ELF-1 (cell line): ENCODE measurements at regions not wholly inside any gene's neighbourhood (a gene's known extent, or its start where the extent isn't known, plus 50 kb on each side); places are given as distances from the start of the nearest gene placed in this dataset.
A peak's percentile ranks its signal among the peaks of the same experiment; 100 is the strongest.

Source experiments
- DNase-seq: peaks from one replicate; pipeline ENCODE4 v3.0.0-alpha.2; 2016; ENCODE audit warnings: low read depth, low spot score

DNA sequence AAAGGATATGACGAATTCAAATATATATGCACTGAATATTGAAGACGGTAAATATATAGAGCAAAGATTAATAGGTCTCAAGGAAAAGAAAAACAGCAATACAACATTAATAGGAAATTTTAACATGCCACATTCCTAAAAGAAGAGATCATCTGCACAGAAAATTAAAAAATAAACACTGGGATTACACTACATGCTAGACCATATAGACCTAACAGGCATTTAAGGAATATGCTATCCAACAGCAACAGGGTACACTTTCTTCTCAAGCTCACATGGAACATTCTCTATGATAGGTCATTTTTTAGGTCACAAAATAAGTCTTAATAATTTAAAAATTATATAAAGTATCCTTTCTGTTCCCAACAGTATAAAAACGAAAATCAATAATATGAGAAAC lies 1038.3 kb downstream of the KCNT2 start:
- DNase-seq, result no peak

DNA sequence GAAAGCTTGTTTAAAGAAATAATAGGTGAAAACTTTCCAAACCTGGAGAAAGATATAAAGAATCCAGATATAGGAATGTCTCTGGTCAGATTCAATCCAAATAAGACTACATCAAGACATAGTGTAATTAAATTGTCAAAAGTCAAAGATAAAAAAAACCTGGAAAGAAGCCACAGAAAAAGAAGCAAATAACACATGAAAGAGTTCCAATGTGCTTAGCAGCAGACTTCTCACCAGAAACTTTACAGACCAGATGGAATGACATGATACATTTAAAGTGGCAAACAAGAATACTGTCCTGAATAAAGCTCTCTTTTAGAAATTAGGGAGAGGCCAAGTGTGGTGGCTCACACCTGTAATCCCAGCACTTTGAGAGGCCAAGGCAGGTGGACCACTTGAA lies 1039.9 kb downstream of the KCNT2 start:
- no peak for DNase-seq

DNA sequence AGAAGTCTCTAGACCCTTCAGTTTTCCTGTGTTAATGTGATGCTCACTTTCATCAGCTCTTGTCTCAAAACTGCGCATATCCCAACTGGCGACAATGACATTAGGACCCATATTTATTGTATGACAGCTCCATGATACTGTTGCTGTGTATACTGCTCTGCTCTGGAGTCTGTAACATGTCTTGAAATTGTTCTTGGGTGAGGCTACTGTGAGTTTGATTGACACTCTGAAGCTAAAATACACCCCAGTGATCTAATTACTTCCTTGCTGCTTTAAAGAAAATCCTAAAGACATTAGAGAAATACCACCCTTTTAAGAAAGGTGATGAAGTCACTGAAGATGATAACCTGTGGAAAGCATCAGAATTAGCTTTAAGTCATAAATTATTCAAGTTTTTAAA lies 1046.2 kb downstream of the KCNT2 start:
- DNase-seq, result no peak

DNA sequence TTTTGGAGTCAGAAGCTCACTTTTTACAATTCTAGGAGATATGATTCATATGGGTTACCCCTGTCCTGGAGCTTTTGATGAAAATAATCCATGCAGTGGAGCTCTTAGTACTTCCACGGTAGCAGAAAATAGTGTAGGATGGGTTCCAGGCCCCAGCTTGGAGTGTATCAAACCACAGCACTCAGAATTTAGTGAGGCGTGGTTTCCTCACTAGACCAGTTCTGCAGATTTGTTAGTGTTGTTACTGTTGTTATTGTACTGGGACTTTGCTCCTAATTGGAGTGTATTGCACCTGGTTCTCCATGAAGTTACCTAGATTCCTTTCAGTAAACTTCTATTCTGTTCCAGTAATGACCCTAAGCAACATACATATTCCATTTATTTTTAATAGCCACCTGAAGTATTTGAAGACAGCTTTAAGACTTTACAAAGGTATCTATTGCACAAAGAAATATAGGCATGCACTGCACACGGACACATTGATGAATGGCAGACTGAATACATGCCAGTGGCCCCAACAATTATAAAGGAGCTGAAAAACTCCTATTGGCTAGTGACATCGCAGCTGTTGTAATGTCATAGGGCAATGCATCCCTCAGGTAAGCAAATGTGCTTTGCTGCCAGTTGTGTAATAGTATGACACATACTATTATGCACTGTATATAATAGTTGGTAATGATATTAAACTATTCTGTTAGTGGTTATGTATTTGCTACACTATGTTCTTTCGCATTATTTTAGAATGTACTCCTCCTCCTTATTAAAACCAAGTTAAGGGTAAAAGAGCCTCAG lies 1058.0 kb downstream of the KCNT2 start:
- no peak for DNase-seq

DNA sequence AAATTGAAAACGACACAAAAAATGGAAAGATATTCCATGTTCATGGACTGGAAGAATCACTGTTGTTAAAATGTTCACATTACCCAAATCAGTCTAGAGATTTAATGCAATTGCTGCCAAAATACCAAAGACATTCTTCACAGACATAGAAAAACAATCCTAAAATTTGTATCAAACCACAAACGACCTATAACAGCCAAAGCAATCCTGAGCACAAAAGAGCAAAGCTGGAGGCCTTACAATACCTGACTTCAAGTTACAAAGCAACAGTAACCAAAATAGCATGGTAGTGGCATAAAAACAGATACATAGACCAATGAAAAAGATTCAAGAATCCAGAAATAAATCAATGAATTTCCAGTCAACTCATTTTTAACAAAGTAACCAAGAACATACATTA lies 1077.3 kb downstream of the KCNT2 start:
- DNase-seq, result no peak

DNA sequence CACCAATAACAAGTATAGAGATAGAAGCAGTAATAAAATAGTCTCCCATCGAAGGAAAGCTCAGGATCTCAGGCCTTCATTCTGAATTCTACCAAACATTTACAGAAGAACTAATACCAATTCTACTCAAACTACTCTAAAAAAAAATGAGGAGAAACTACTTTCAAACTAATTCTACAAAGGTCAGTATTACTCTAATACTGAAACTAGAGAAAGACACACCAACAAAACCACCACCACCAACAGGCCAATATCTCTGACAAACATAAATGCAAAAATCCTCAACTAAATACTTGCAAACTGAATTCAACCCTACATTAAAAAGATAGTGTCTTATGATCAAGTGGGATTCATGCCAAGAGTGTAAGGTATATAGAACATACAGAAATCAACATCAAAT lies 1078.4 kb downstream of the KCNT2 start:
- no peak for DNase-seq

DNA sequence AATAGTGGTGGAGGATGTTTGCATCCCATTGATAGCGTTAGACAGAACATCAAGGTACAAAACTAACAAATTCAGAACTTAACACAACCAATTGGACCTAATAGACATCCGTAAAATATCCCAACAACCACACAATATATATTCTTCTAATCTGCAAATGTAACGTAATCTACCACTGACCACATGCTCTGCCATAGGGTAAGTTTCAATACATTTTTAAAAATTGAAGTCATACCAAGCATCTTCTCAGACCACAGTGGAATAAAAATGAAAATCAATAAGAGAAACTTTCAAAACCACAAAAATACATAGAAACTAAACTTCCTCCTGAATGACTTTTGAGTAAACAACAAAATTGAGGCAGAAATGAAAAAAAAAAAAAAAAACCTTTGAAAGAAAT lies 1087.5 kb downstream of the KCNT2 start:
- no peak for DNase-seq

DNA sequence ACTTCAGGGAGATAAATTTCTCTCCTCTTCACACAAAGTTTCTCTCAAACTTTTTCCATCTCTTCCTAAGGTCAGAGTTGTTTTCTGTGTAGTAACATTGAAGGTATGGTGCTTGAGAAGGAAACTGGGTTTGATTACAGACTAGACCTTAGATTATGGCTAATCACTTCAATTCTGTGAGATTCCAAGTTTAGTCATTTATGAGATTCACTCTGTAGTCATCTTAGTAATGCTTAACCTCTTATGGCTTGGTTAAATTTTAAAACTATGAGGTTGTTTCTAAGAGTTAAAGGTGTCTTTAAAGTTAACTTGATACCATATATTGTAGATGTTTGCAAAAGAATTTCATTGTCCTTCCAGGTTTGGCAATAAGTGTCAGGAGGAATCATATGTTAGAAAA lies 1092.2 kb downstream of the KCNT2 start:
- DNase-seq, result no peak

DNA sequence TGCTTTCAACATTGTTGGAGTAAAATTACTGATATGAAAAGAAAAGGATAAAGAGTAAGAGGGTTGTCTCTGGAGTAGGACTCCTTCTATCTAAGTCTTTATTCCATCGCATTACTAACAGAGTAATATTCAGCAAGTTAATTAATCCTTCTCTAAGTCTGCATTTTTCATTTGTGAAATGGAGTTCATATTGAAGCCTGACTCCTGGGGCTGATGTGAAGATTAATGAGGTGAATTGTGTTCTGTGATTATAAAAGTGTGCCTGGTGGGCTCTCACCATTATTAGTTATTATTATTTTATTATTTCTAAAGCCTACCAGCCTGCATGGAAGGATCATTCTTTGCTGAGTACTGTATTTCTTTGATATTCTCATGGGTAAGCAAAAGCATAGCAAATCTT lies 1096.7 kb downstream of the KCNT2 start:
- no peak for DNase-seq

DNA sequence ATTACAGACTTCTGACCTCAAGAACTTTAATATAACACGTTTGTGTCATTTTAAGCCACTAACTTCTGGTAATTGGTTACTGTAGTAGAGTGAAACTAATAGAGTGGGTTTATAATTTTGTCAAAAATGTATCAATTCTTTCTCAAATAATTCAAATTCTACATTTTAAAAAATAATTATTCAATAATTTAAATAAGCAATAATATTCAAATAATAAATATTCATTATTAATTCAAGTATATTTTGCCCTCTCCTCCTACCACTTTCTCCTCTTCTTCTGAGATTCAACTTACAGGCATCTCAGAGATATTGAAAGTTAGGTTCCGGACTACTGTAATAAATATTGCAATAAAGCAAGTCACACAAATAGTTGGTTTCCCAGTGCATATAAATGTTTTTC lies 1107.1 kb downstream of the KCNT2 start:
- DNase-seq, result no peak

DNA sequence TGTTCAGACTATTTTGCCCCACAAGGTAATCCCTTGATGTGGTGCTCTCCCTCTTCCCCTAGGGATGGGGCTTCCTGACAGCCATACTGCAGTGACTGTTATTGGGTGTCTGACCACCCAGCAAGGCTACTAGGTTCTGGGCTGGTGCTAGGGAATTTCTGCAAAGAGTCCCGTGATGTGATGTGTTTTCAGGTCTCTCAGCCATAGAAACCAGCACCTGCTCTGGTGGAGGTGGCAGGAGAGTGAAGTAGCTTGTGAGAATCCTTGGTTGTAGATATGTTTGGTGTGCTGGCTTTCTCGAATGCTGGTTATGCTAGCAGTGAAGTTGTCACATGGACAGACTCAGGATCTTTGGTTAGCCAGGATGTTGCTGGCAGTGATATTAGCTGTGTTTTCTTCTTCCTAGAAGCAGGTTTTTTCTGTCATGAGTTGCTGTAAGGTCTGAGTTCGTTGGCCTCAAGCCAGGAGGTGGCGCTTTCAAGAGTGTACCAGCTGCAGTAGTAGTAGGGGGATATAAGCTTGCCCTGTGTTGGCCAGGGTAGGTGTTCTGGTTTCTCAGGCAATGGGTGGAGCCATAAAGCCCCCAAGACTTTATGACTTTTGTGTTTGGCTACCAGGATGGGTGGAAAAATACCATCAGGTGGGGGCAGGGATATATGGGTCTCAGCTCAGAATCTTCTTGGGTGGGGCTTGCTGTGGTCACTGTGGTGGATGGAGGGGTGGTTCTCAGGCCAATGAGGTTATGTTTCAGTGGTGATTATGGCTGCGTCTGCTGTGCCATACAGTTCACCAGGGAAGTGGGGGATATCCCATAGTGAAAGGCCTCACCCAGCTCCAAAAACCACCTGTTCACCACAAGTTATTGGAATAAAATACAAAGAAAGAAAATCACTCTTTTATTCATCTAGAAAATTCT lies 1112.3 kb downstream of the KCNT2 start:
- DNase-seq, result peak; percentile 15

DNA sequence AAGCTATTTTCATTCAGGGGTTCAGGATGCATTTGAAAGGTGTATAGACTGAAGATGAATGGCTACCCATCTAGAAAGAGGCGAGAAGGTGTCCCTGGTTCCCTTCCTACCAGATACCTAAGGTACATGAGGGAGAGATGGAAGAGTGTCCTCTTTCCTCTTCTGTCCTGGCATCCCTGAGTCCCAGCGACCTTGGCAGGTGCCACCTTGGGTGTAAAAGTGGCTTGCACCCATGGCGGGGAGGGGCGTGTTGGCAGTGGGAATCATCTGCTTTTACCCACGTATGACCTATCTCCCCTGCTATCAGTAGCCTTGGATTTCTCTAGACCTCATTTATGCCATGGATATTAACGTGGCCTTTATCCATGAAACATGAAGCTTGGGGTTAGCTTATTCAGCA lies 1126.1 kb downstream of the KCNT2 start:
- no peak for DNase-seq

DNA sequence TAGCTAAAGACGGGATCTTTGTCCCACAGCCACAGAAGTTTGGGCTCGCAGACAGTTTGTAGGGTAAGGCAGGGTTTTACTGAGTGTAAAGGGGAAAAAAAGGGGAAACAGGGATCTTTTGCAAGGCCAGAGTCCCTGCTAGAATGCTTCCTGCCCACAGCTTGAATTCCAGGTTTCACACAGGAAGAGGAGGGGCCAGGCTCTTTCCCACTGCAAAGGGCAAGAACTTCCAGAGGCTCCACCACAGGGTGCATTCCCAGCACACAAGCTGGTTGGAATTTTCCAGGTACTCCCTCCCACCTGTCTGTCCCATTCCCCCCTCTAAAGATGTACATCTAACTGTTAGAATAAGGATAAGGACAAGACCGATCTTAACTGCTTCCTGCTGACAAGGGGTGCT lies 1126.9 kb downstream of the KCNT2 start:
- DNase-seq, result peak; percentile 25

DNA sequence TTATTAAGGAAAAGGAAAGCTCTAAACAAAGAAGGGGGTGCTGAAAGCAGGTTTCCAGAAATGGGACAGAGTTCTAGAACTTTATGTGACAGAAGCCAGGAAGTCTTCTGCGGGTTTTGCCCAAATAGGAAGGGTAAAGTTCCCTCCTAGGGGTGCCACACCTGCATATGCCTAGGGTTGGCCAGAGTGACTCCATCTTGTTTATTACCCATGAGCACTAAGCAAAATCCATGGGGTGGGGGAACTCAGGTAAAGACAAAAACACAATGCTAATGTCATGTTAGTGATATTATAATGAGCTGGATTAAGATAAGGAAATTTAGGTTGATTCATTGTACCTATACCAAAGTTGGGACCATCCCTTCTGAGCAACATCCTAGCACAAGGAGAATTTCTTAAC lies 1132.7 kb downstream of the KCNT2 start:
- no peak for DNase-seq

DNA sequence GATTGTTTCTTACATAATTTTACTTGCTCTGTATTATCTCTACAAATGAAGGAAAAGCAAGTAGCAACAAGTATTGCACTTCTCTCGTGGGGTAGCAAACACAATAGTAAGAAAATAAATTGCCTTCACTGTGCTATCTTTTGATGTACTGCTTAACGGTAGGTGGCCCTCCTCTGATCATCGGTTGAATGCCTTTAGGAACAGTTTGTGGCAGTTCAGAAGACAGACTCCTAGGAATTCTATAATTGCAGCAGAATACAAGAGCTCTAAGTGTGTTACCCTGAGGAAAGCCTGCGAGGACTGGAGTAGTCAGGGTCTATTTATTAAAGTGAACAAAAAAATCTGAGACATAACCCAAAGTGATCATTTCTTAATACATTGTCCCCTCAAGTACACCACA lies 1135.9 kb downstream of the KCNT2 start:
- no peak for DNase-seq

DNA sequence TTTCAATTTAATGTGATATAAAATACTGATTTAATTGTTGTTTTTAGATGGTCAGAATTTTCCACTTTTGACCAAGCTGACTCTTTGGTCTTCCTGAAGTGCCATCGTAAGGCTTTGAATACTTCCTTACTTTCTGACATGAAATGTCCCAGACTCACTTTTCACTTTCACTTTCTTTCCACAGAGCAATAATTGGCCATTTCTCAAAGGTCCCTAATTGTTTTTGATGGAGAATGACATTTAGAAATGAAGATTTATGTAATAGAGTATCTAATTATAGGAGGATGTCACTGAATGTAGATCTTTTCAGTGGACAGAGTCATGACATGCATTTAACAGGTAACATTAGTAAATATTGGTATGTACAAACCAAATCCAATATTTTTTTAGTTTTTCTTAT lies 1141.6 kb downstream of the KCNT2 start:
- no peak for DNase-seq

DNA sequence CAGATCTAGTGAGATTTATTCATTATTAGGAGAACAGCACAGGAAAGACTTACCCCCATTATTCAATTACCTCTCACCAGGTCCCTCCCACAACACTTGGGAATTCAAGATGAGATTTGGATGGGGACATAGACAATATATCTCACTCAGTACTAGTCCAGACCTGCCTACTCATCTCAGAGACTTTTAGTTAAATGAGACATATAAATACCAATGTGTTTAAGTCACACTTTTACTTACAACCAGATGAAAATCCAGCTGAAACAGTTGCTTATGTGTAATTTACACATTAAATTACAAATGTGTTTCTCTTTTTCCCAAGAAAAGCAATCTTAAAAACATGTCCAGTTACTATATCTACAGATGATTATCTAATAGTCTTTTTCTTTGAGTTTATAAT lies 1145.6 kb downstream of the KCNT2 start:
- DNase-seq, result no peak

DNA sequence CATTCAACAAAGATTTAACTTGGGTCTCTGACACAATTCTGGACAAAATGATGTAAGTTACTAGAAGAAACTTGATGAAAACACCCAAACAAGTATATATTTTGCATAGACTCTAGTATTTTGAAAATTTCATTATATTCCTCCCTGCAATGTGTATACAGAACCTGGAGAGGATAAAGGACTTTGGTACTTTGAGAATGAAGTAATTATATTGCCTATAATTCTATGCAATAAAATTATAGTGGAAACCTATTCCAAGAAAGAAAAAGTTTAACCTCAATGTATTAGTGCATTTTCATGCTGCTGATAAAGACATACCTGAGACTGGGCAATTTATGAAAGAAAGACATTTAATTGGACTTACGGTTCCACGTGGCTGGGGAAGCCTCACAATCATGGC lies 1146.1 kb downstream of the KCNT2 start:
- no peak for DNase-seq

DNA sequence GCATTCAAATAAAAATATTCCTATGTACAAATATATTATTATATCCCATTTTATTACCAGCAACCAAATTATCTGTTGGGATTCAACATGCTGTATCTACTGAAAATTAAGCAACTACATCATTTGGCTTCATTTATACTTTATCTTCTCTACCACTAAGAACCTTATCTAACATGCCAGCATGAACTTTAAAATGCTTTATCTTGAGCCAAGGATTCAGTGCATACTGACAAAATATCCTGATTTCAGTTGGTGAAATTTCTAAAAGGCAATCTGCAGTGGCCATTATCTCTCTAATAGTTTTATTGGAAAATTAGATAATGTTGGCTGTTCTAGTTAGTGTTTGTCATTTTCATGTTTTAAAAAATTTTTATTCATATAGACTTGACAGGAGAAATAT lies 1149.9 kb downstream of the KCNT2 start:
- no peak for DNase-seq

DNA sequence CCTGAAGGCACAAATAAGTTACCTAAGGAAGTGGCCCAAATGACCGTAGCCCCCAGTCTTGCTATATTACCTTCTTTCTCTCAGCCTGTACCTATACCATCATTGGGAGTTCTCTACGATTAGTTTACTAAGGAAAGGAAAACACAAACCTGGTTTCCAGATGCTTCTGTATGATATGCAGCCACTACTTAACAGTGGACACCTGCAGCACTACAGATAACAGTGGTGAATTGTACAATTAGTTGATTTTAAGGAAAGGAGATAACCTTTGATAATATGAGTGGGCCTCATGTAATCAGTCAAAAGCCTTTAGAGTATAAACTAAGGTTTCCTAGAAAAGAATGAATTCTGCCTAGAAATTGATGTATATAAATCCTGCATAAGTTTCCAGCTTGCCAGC lies 1157.4 kb downstream of the KCNT2 start:
- no peak for DNase-seq

DNA sequence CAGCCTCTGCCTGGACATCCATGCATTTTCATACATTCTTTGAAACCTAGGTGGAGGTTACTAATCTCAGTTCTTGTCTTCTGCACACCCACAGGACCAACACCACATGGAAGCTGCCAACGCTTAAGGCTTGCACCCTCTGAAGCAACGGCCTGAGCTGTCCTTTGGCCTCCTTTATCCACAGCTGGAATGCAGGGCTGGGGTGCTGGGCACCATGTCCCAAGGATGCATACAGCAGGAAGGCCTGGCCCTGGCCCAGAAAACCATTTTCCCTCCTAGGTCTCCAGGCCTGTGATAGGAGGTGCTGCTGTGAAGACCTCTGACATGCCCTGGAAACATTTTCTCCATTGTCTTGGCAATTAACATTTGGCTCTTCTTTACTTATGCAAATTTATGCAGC lies 1168.6 kb downstream of the KCNT2 start:
- DNase-seq, result no peak

DNA sequence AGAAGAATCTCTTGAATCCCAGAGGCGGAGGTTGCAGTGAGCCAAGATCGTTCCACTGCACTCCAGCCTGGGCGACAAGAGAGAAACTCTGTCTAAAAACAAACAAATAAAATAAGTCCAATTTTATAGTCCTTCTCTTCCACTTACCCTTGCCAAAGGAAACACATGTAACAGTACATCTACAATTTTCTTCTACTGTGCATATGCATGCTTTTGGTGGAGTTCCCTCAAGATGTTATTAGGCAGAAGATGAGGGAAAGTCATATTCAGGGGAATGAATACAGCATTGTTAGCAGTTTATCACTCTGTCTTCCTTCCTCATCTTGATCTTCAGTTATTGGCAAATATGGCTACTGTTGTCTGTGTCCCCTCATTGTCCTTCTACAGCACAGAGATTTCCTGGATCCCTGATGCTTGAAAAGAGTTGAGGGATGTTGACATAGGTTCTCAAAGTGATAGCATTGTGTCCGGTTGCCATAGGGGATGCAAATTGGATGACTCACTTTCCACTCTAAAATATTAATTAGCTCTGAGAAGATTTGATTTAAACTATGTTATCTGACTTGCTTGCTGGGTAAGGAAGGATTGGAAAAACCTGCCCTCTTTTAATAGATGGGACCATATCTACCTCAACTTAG lies 1173.6 kb downstream of the KCNT2 start:
- DNase-seq, result no peak

DNA sequence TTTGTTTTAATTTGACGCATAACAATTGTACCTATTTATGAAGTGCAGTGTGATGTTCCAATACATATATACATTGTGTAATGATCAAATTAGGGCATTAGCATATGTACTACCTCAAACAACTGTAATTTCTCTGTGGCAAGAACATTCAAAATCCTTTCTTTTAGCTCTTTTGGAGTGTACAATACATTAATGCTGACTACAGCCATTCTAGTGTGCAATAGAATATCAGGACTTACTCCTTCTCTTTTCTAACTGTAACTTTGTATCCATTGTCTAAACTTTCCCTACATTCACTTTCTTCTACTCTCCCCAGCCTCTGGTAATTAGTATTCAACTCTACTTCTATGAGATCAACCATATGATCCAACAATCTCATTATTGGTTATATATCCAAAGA lies 1177.4 kb downstream of the KCNT2 start:
- DNase-seq, result no peak
